VCaP (cell line): ENCODE measurements at regions not wholly inside any gene's neighbourhood (a gene's known extent, or its start where the extent isn't known, plus 50 kb on each side); places are given as distances from the start of the nearest gene placed in this dataset.

Source experiments
- H3K27ac ChIP-seq: fragments of 450-650 bp; 2 replicates; pipeline ENCODE4 v1.5.1; 2017
- TF ChIP-seq, protein P1 (sequence below): fragments of 450-650 bp; conservative IDR thresholded peaks from 2 replicates; pipeline ENCODE4 v1.5.1; 2017; ENCODE audit warnings: mild to moderate bottlenecking, moderate library complexity

DNA sequence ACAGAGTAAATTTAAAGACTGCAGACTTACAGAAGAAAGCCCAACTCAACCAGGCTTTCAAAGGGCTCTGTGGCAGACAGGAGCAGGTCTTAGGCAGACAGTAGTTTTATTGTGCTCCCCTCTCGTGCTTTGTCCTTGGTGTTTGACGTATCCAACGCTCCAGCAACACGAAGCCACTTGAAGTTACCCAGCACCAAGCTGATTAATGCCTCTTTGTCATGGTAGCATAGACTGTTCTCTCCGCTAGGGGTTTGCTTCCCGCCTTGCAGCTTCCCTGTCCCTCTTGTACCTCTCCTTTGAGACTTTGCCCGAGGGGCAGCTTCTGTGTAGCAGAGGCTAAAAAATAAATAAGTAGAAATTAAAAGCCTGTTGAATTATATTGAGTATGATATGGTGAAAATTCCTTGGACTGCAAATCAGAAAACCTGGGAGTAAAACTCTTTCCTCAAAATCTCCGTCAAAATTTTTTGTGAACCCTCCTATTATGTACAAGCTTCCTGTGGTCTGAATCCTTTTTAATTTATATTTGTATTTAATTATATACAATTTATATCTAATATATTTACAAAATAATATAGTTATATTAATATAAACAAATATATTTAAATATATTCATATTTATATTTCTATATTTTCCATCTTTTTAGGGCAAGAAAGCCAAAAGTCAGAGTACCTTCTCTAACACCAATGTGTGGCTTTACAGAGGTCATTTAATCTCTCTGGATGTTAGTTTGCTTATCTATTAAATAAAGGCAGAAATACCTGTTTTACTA is 405.4 kb downstream of the DMAC1 start:
- TF ChIP-seq, protein P1, sequence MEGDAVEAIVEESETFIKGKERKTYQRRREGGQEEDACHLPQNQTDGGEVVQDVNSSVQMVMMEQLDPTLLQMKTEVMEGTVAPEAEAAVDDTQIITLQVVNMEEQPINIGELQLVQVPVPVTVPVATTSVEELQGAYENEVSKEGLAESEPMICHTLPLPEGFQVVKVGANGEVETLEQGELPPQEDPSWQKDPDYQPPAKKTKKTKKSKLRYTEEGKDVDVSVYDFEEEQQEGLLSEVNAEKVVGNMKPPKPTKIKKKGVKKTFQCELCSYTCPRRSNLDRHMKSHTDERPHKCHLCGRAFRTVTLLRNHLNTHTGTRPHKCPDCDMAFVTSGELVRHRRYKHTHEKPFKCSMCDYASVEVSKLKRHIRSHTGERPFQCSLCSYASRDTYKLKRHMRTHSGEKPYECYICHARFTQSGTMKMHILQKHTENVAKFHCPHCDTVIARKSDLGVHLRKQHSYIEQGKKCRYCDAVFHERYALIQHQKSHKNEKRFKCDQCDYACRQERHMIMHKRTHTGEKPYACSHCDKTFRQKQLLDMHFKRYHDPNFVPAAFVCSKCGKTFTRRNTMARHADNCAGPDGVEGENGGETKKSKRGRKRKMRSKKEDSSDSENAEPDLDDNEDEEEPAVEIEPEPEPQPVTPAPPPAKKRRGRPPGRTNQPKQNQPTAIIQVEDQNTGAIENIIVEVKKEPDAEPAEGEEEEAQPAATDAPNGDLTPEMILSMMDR = no peak

DNA sequence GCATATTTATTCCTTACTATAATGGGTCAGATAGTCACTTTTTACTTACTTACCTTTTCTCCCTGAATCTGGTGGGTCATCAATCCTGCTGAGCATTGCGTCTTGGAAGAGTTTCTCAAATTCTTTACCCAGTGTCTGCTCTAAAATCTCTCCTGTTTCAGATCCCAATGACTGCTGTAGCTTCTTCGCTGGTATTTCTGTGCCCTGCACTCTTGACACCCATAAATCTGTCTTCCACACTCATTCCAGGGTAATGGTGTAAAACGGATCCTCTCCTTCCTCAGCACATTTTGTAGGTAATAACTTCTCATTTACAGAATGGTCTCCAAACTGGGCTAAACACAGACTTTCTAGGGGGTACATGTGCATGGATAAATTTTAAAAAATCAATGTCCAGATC is 407.4 kb downstream of the DMAC1 start:
- TF ChIP-seq, protein P1 = no peak

More for the DNA sequence above, 405.4 kb downstream of the DMAC1 start:
- H3K27ac ChIP-seq = peak overlapping the region; percentile 24; the same call in 1 of the 2 replicates

DNA sequence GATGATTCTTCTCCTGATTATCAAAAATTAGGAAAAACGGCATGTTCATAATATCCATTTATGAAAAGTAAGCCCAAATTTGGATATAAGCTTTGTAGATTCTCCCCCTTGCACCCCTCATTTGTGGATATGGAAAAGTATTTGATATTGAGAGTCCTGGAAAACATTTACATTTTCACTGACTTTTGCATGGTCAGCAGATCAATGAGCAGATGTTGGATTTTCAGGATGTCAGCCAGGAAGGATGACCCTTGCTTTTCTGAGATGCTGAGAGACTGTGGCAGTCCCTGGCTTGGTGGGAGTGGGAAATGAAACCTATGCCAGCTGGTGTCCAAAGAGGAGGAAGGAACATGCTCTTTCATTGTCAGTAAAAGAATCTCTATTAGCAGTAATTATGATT is 410.8 kb downstream of the DMAC1 start:
- H3K27ac ChIP-seq = no peak overlapping the region
- TF ChIP-seq, protein P1 = no peak

More for the DNA sequence above, 407.4 kb downstream of the DMAC1 start:
- no peak overlapping the region for H3K27ac ChIP-seq

DNA sequence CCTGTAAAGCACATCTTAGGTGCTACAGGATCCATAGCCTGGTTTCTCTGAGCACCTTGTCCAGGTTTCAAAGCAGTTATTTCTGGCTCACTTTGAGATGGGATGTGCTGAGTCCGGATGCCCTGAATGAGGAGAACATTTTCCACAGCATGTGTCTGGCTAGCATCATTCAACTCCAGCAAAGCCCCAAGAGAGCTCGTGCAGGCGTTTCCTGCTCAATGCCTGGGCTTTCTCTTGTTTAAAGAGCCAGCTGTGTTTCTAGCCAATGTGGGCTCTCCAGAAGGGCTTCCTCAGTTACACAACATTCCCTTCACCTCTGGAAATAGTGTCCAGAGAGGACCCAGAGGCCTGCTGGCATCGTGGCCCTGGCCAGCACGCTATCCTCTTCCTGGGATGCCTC is 411.7 kb downstream of the DMAC1 start:
- TF ChIP-seq, protein P1 = no peak
- H3K27ac ChIP-seq = no peak overlapping the region

DNA sequence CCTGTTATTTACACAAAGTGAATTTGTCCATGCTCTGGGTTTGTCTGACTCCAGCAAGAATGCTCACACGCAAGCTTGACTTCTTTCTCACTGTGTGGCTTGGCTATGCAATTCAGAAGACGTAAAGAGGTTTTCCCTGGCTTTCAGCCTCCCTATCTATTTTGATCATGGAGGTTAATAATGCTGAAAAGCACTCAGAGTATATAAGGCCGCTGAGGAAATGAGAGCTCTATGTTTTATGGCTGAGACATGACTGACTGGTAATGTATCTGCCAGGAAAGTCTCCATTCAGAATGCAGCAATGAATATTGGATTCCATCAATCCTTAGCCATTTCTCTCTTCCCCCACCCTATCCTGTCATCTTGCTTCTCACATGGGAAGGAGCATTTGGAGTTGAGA is 417.3 kb downstream of the DMAC1 start:
- H3K27ac ChIP-seq = no peak overlapping the region
- TF ChIP-seq, protein P1 = no peak

DNA sequence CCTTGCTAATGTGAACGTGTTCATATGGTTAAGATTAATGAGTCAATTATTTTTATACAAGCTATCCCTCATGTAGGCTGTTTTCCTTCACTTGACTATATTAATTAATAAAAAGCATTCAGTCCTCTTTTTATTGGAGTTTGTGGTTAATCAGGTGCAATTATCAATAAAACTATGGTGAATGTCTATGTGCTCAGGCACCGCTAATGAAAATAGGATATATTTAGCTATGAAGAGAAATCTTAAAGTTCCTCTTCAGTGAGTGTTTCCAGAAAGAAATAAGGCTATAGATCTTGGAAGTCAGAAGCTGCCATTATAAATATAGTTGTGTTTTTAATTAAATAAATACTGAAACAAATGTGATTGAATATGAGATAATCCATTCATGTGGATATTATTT is 422.1 kb downstream of the DMAC1 start:
- H3K27ac ChIP-seq = no peak overlapping the region
- TF ChIP-seq, protein P1 = no peak

DNA sequence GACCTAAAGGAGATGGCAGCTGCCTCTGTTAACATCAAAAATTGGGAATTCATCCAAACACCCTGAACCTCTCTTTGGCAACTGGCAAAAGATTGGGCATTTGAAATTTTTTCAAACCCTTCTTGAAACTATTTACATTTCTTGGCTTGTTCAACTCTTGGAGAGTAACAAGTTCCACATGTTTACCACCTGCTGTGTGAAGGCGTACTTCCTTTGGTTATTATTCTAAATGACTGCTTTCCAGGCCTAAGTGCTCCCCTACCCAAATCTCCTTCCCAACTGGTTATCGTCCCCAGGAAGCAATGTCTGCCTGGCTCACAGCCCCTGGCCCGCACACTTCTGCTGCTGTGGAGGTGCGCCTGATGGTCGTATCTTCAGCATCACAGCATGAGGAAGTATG is 422.7 kb downstream of the DMAC1 start:
- no peak overlapping the region for H3K27ac ChIP-seq
- TF ChIP-seq, protein P1 = no peak
